SK-N-SH (cell line): ENCODE measurements at regions not wholly inside any gene's neighbourhood (a gene's known extent, or its start where the extent isn't known, plus 50 kb on each side); places are given as distances from the start of the nearest gene placed in this dataset.

Experiments used
- CTCF ChIA-PET: fragments of 300-600, 350-600 bp; formaldehyde crosslinking; extraction: SDS; loops from one replicate; lab custom pipeline; 2021; lab: Yijun Ruan, JAX
- POLR2A ChIA-PET: fragments of 350-600 bp; sonication (Branson Sonifier 250); formaldehyde crosslinking; extraction: SDS; loops from one replicate; lab custom pipeline; 2020; ENCODE audit warnings: antibody characterized with exemption, inconsistent platforms; lab: Yijun Ruan, JAX
- DNase-seq: peaks from one replicate; pipeline ENCODE4 v3.0.0; 2012
- H2AFZ ChIP-seq: fragments of 200-600 bp; sonication (generic); 2 replicates; pipeline ENCODE4 v1.8.1; 2016; ENCODE audit warnings: antibody characterized with exemption, mild to moderate bottlenecking, low read depth
- H3F3A ChIP-seq: fragments of 200-600 bp; sonication (generic); replicated peaks from 2 replicates; pipeline ENCODE3; 2016; ENCODE audit warnings: antibody characterized with exemption, mild to moderate bottlenecking; ENCODE audit not compliant: insufficient read depth
- H3K27ac ChIP-seq, 2 experiments: fragments of 200-500 bp in 1 of 2; fragments of 200-600 bp in 1 of 2; sonication (Bioruptor generic) in 1 of 2; sonication (generic), shearing (Covaris generic) in 1 of 2; 2 replicates each; pipeline versions ENCODE4 v1.5.1 to v1.6.1; 2014 to 2016; ENCODE audit warnings: low read depth in 2 of 2, inconsistent platforms in 1 of 2, low read length in 1 of 2, mild to moderate bottlenecking in 1 of 2, mixed read lengths in 1 of 2
- H3K27me3 ChIP-seq: fragments of 200-600 bp; sonication (generic), shearing (Covaris generic); 2 replicates; pipeline ENCODE4 v1.6.1; 2016; ENCODE audit warnings: mixed run types; ENCODE audit not compliant: insufficient read depth
- H3K36me3 ChIP-seq, 2 experiments: fragments of 200-500 bp in 1 of 2; fragments of 200-600 bp in 1 of 2; sonication (Bioruptor generic) in 1 of 2; sonication (generic) in 1 of 2; replicated peaks in 1 of 2; 2 replicates each; pipeline versions ENCODE3 to v1.5.1; 2014 to 2016; ENCODE audit warnings: low read length in 1 of 2, mild to moderate bottlenecking in 1 of 2; ENCODE audit not compliant: insufficient read depth in 2 of 2, control insufficient read depth in 1 of 2
- H3K4me1 ChIP-seq, 2 experiments: fragments of 200-500 bp in 1 of 2; fragments of 200-600 bp in 1 of 2; sonication (Bioruptor generic) in 1 of 2; sonication (generic), shearing (Covaris generic) in 1 of 2; 2 replicates each; pipeline versions ENCODE4 v1.5.1 to v1.6.1; 2014 to 2016; ENCODE audit warnings: low read depth in 1 of 2, low read length in 1 of 2, mixed run types in 1 of 2; ENCODE audit not compliant: insufficient read depth in 2 of 2, control insufficient read depth in 1 of 2
- H3K4me2 ChIP-seq: fragments of 200-600 bp; sonication (generic), shearing (Covaris generic); 2 replicates; pipeline ENCODE4 v1.6.1; 2017; ENCODE audit warnings: mixed run types
- H3K4me3 ChIP-seq, 2 experiments: fragments of 200-500 bp in 1 of 2; fragments of 200-600 bp in 1 of 2; sonication (Bioruptor generic) in 1 of 2; sonication (generic), shearing (Covaris generic) in 1 of 2; 2 replicates each; pipeline versions ENCODE4 v1.5.1 to v1.8.1; 2014 to 2016; ENCODE audit warnings: low read depth in 2 of 2, inconsistent platforms in 1 of 2, low read length in 1 of 2, mild to moderate bottlenecking in 1 of 2, mixed read lengths in 1 of 2, moderate library complexity in 1 of 2
- H3K79me2 ChIP-seq: fragments of 200-600 bp; sonication (generic); 2 replicates; pipeline ENCODE4 v1.8.1; 2017; ENCODE audit warnings: mild to moderate bottlenecking; ENCODE audit not compliant: insufficient read depth
- H3K9ac ChIP-seq: fragments of 200-600 bp; sonication (generic); 2 replicates; pipeline ENCODE4 v1.6.1; 2017; ENCODE audit warnings: mixed run types
- H3K9me2 ChIP-seq: fragments of 200-600 bp; sonication (generic); 2 replicates; pipeline ENCODE4 v1.6.1; 2017; ENCODE audit warnings: mixed run types
- H3K9me3 ChIP-seq: fragments of 200-600 bp; sonication (generic); 2 replicates; pipeline ENCODE4 v1.6.1; 2017; ENCODE audit warnings: mixed run types, mild to moderate bottlenecking, moderate library complexity
- H4K20me1 ChIP-seq: fragments of 200-600 bp; sonication (generic); 2 replicates; pipeline ENCODE4 v1.6.1; 2017; ENCODE audit warnings: mild to moderate bottlenecking, mixed run types; ENCODE audit not compliant: insufficient read depth
- ELF1 ChIP-seq: IDR thresholded peaks from 2 replicates; pipeline ENCODE4 v1.4.0; 2012
- FOXJ3 ChIP-seq: sonication (generic); formaldehyde crosslinking; IDR thresholded peaks from 2 replicates; pipeline ENCODE4 v1.5.1; 2020; ENCODE audit warnings: mild to moderate bottlenecking, missing genetic modification reagents
- NRF1 ChIP-seq: IDR thresholded peaks from 2 replicates; pipeline ENCODE4 v1.6.1; 2012; ENCODE audit warnings: low read depth, mild to moderate bottlenecking, low read length
- POLR2AphosphoS5 ChIP-seq: IDR thresholded peaks from 2 replicates; pipeline ENCODE4 v1.6.1; 2012; ENCODE audit warnings: low read depth, low read length
- RAD21 ChIP-seq: IDR thresholded peaks from 2 replicates; pipeline ENCODE4 v1.6.1; 2012; ENCODE audit warnings: mild to moderate bottlenecking, low read length
- SIN3A ChIP-seq: IDR thresholded peaks from 2 replicates; pipeline ENCODE4 v1.6.1; 2012; ENCODE audit warnings: low read depth, mild to moderate bottlenecking, low read length, moderate library complexity, borderline replicate concordance
- TEAD4 ChIP-seq: IDR thresholded peaks from 2 replicates; pipeline ENCODE4 v1.4.0; 2012; ENCODE audit warnings: mild to moderate bottlenecking, borderline replicate concordance; ENCODE audit not compliant: insufficient read depth
- WGBS: methylation state at CpG from one replicate; pipeline ENCODE4 v1.1.6; 2017; ENCODE audit warnings: low lambda C conversion rate; 5-methylcytosine and 5-hydroxymethylcytosine counted together
- TF ChIP-seq, protein P1 (sequence below): fragments of 150-350 bp; IDR thresholded peaks from 2 replicates; pipeline ENCODE4 v1.6.1; 2017; ENCODE audit warnings: antibody characterized with exemption, low read length, low read depth, borderline replicate concordance
- TF ChIP-seq, protein P2 (sequence below): IDR thresholded peaks from 2 replicates; pipeline ENCODE4 v1.4.0; 2012; ENCODE audit warnings: low read depth
- TF ChIP-seq, protein P3 (sequence below): fragments of 150-350 bp; IDR thresholded peaks from 2 replicates; pipeline ENCODE4 v1.6.1; 2016; ENCODE audit warnings: mild to moderate bottlenecking, low read depth, low read length
- TF ChIP-seq, protein P4 (sequence below): fragments of 200-600 bp; sonication (generic); IDR thresholded peaks from 2 replicates; pipeline ENCODE4 v1.6.1; 2017; ENCODE audit warnings: antibody characterized with exemption, mild to moderate bottlenecking, moderate library complexity

DNA sequence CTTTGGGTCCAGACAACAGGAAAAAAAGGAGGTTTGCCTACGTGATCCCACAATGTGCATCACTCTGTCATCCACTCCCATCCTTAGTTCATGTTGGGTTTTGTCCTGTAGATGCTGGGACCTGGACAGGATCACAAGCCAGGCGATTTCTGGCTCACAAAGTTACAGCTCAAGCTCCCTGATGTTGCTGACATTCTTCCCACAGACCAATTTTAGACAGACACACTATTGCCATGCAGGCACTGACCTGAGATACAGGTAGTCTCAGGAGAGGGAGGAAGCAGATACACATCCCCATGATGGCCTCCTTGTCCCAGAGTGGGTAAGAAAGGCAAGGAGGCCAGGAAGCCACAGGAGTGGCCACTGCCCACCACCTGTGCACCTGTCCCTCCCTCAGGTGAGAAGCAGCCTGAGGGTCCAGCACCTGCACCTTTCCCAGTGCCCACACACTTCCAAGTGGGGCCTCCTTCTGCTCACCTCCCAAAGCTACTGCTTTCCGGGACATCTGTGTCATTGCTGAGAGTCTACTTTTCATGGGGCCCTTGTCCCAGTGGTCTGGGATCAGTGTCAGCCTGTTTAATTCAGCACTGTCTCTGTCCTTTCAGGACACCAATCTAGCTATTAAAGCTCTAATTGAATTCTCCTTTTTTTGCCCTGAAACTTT lies 52.0 kb upstream of the TOP3B start (continued):
- TF ChIP-seq, protein P1, sequence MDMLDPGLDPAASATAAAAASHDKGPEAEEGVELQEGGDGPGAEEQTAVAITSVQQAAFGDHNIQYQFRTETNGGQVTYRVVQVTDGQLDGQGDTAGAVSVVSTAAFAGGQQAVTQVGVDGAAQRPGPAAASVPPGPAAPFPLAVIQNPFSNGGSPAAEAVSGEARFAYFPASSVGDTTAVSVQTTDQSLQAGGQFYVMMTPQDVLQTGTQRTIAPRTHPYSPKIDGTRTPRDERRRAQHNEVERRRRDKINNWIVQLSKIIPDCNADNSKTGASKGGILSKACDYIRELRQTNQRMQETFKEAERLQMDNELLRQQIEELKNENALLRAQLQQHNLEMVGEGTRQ, result no peak
- no peak for TF ChIP-seq TEAD4
- TF ChIP-seq, protein P2, sequence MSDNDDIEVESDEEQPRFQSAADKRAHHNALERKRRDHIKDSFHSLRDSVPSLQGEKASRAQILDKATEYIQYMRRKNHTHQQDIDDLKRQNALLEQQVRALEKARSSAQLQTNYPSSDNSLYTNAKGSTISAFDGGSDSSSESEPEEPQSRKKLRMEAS, result no peak
- TF ChIP-seq POLR2AphosphoS5, result no peak
- no peak for TF ChIP-seq NRF1
- no peak for TF ChIP-seq SIN3A
- no peak for TF ChIP-seq FOXJ3 (CRISPR knock-in tag)
- TF ChIP-seq ELF1, result no peak
- TF ChIP-seq, protein P3, sequence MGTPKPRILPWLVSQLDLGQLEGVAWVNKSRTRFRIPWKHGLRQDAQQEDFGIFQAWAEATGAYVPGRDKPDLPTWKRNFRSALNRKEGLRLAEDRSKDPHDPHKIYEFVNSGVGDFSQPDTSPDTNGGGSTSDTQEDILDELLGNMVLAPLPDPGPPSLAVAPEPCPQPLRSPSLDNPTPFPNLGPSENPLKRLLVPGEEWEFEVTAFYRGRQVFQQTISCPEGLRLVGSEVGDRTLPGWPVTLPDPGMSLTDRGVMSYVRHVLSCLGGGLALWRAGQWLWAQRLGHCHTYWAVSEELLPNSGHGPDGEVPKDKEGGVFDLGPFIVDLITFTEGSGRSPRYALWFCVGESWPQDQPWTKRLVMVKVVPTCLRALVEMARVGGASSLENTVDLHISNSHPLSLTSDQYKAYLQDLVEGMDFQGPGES, result no peak

DNA sequence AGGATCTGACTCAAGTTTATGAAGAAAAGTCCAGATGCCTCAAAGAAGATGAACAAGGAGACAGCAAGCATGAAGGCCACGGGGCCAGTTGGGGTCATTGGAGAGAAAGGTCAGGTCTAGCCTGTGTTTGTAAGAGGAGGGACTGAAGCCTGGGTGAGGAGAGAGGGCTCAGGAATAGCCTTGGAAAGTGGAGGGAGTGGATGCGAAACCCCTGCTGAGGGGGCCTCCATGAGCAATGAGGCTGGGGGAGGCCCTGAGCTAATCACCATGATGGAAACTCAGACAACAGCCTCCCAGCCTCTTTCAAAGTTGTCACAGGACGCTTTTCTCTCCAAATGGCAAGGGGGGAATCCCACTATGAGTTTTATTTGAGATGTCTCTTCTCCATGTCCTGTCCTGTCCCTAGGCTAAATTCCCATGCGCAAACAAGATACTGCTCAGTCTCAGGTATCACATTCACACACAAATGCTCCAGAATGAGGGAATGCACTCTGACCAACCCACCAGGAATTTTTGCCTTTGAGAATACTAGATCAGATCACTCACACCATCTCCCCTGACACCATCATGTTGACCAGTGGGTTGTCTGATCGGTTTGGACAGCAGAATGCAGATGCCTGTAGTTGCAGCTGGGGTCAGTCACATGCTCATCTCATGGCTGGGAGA lies 51.3 kb upstream of the TOP3B start:
- no peaks in the 10 kb centered on the region for H4K20me1 ChIP-seq
- no peaks in the 10 kb centered on the region for H3K79me2 ChIP-seq
- H2AFZ ChIP-seq, result no peak overlapping the region
- no peaks in the 10 kb centered on the region for H3K4me1 ChIP-seq
- CTCF ChIA-PET, result interaction anchor here (1.6 to 1.7 kb wide), 2 partner anchors 8 to 81 kb away, joined by 3 to 4 read pairs; partner anchors contain the start of gene PPM1F
- H3K4me2 ChIP-seq, result no peak overlapping the region
- no peaks in the 10 kb centered on the region for H3K9me2 ChIP-seq
- DNase-seq, result no peak
- TF ChIP-seq, protein P4, sequence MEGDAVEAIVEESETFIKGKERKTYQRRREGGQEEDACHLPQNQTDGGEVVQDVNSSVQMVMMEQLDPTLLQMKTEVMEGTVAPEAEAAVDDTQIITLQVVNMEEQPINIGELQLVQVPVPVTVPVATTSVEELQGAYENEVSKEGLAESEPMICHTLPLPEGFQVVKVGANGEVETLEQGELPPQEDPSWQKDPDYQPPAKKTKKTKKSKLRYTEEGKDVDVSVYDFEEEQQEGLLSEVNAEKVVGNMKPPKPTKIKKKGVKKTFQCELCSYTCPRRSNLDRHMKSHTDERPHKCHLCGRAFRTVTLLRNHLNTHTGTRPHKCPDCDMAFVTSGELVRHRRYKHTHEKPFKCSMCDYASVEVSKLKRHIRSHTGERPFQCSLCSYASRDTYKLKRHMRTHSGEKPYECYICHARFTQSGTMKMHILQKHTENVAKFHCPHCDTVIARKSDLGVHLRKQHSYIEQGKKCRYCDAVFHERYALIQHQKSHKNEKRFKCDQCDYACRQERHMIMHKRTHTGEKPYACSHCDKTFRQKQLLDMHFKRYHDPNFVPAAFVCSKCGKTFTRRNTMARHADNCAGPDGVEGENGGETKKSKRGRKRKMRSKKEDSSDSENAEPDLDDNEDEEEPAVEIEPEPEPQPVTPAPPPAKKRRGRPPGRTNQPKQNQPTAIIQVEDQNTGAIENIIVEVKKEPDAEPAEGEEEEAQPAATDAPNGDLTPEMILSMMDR, result no peak
- TF ChIP-seq FOXJ3 (CRISPR knock-in tag), result no peak
- TF ChIP-seq ELF1, result no peak
- TF ChIP-seq RAD21, result no peak
- H3K27me3 ChIP-seq, result no peaks in the 10 kb centered on the region; the same call in 1 of the 2 replicates
- no peaks in the 10 kb centered on the region for H3K36me3 ChIP-seq
- POLR2A ChIA-PET, result no interaction called here
- no peak overlapping the region for H3K4me3 ChIP-seq
- H3K27ac ChIP-seq, result no peak overlapping the region
- WGBS, result 36% methylated on average over 5 of the region's 5 CpGs
- no peaks in the 10 kb centered on the region for H3F3A ChIP-seq
- no peak overlapping the region for H3K9ac ChIP-seq
- H3K9me3 ChIP-seq, result no peaks in the 10 kb centered on the region
